Body of pancreas (tissue), 4 donors: ENCODE measurements at regions not wholly inside any gene's neighbourhood (a gene's known extent, or its start where the extent isn't known, plus 50 kb on each side); places are given as distances from the start of the nearest gene placed in this dataset.

Experiments
- POLR2A ChIP-seq, 3 donors: fragments of 450-650 bp; IDR thresholded peaks; one replicate each; pipeline ENCODE4 v1.6.1; 2016; ENCODE audit warnings: antibody characterized with exemption in 3 of 3, mild to moderate bottlenecking in 2 of 3
- TF ChIP-seq, protein P1 (sequence below), 7 experiments: fragments of 450-650 bp in 4 of 7; fragments of 200-600 bp in 3 of 7; sonication (generic) in 3 of 7; IDR thresholded peaks; one replicate each; pipeline ENCODE4 v1.5.1; 2016 to 2019; ENCODE audit warnings: antibody characterized with exemption in 7 of 7

DNA sequence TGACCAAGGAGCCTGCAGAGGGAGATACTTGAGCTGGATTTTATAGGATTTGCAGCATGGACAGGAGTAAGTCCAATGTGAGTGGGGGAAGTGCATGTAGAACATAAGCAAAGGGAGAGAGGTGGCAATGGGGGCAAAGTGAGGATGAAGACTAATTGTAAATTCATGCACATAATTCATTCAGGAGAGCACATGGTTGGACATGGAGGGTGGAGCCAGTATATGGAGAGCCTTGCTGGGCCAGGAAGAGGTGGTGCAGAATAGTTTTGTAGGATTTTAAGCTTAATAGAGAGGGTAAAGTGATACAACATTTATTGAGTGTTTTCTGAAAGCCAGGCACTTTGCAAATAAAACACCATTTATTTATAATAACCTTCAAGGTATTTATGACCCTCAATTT is 274.3 kb upstream of the C11orf87 start:
- no peak for TF ChIP-seq POLR2A (IDR thresholded peaks at IDR 0.05)
- TF ChIP-seq, protein P1, sequence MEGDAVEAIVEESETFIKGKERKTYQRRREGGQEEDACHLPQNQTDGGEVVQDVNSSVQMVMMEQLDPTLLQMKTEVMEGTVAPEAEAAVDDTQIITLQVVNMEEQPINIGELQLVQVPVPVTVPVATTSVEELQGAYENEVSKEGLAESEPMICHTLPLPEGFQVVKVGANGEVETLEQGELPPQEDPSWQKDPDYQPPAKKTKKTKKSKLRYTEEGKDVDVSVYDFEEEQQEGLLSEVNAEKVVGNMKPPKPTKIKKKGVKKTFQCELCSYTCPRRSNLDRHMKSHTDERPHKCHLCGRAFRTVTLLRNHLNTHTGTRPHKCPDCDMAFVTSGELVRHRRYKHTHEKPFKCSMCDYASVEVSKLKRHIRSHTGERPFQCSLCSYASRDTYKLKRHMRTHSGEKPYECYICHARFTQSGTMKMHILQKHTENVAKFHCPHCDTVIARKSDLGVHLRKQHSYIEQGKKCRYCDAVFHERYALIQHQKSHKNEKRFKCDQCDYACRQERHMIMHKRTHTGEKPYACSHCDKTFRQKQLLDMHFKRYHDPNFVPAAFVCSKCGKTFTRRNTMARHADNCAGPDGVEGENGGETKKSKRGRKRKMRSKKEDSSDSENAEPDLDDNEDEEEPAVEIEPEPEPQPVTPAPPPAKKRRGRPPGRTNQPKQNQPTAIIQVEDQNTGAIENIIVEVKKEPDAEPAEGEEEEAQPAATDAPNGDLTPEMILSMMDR (IDR thresholded peaks at IDR 0.05): no peak
